ENCODE measurements at regions not wholly inside any gene's neighbourhood (a gene's known extent, or its start where the extent isn't known, plus 50 kb on each side); places are given as distances from the start of the nearest gene placed in this dataset.

DNA sequence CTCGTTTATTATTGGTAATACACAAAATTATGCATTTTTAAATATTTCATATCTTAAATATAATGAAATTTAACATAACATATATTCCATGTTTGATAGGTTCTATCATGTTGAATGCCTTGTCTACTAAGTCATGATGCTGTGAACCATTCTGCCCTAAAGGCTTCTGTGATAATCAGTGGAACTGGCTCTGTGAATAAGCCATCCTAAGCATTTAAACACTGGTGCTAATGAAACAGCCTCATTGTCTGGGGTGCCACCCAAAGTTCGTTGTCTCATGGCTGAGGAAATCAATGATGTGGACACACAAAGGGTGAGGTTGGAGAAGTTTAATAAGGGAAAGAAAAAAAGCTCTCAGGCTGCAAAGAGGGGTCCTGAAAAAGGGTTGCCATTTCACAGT lies 264.7 kb upstream of the ZRANB2 start:
- POLR2A ChIA-PET, result no interaction called here
- no peaks in the 10 kb centered on the region for H3K27me3 Mint-ChIP-seq

GRCh38 chr1:71343686-71344416 lies 263.0 kb upstream of the ZRANB2 start:
- ChIA-PET POLR2A (no interaction called here), CTCF (no interaction called here)
- H3K9me3 Mint-ChIP-seq, result peaks cover 41% of the 10 kb centered on the region
- H3K27ac Mint-ChIP-seq, result no peak overlapping the region
- no peak overlapping the region for H3K4me3 Mint-ChIP-seq
- intact Hi-C loops (cut with micrococcal nuclease), result no loop called here
- H3K27me3 Mint-ChIP-seq, result no peaks in the 10 kb centered on the region
- no peak for DNase-seq
- H3K36me3 Mint-ChIP-seq, result no peaks in the 10 kb centered on the region
- H3K4me1 Mint-ChIP-seq (ENCODE audit: low read depth), result no peaks in the 10 kb centered on the region

More for the DNA sequence above, 264.7 kb upstream of the ZRANB2 start:
- no peaks in the 10 kb centered on the region for H3K36me3 Mint-ChIP-seq
- peaks cover 31% of the 10 kb centered on the region for H3K9me3 Mint-ChIP-seq
- CTCF ChIA-PET, result no interaction called here
- intact Hi-C loops (cut with micrococcal nuclease), result no loop called here
- no peak overlapping the region for H3K27ac Mint-ChIP-seq
- H3K4me1 Mint-ChIP-seq (ENCODE audit: low read depth), result no peaks in the 10 kb centered on the region
- DNase-seq, result no peak
- no peak overlapping the region for H3K4me3 Mint-ChIP-seq

DNA sequence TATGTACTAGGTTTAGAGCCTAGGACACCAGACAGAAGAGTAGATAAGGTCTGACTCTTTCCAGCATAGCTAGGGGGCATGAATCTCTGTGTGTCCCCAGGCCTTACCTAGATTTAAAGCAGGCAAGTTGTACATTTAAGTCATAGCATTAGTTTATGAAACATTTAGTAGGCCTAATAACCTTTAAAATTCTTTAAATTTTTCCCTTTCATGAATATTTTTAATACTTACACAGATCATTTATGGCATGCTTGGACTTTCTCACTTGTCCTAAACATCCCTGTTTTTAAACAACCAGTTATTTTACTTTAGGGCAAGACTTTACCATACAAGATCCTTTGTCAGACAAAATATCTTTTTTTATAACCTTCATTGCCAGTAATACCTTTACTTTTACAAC lies 258.4 kb upstream of the ZRANB2 start:
- Mint-ChIP-seq H3K27me3 (no peaks in the 10 kb centered on the region), H3K27ac (no peak overlapping the region), H3K36me3 (no peaks in the 10 kb centered on the region), H3K4me1 (ENCODE audit: low read depth) (no peaks in the 10 kb centered on the region), H3K9me3 (peaks cover 49% of the 10 kb centered on the region), H3K4me3 (no peak overlapping the region)
- ChIA-PET CTCF (no interaction called here), POLR2A (no interaction called here)
- intact Hi-C loops (cut with micrococcal nuclease), result no loop called here
- no peak for DNase-seq

DNA sequence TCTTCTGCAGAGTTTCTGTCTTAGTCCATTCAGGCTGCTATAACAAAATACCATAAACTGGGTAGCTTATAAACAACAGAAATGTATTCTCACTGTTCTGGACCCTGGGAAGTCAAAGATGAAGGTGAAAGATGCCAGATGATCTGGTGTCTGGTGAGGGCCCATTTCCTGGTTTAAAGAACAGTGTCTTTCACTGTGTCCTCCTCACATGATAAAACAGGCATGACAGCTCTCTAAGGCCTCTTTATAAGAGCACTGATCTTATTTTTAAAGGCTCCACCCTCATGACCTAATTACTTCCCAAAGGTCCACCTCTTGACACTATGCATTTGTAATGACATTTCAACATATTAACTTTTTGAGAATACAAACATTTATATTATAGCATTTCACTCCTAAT lies 250.2 kb upstream of the ZRANB2 start:
- ChIA-PET CTCF (no interaction called here), POLR2A (no interaction called here)
- DNase-seq, result no peak
- no peaks in the 10 kb centered on the region for H3K4me1 Mint-ChIP-seq (ENCODE audit: low read depth)
- H3K36me3 Mint-ChIP-seq, result no peaks in the 10 kb centered on the region
- H3K27me3 Mint-ChIP-seq, result no peaks in the 10 kb centered on the region
- peaks cover 26% of the 10 kb centered on the region for H3K9me3 Mint-ChIP-seq
- intact Hi-C loops (cut with micrococcal nuclease), result no loop called here
- H3K27ac Mint-ChIP-seq, result no peak overlapping the region
- no peak overlapping the region for H3K4me3 Mint-ChIP-seq

- Mint-ChIP-seq H3K27ac (no peak overlapping the region), H3K9me3 (peaks cover 44% of the 10 kb centered on the region), H3K4me1 (ENCODE audit: low read depth) (no peaks in the 10 kb centered on the region), H3K36me3 (no peaks in the 10 kb centered on the region), H3K4me3 (no peak overlapping the region), H3K27me3 (no peaks in the 10 kb centered on the region)
- intact Hi-C loops (cut with micrococcal nuclease), result no loop called here
- ChIA-PET CTCF (no interaction called here), POLR2A (no interaction called here)
- DNase-seq, result no peak
These were observed 243.9 kb upstream of the ZRANB2 start for GRCh38 chr1:71324671-71325267.

- DNase-seq, result no peak
- no peak overlapping the region for H3K27ac Mint-ChIP-seq
- intact Hi-C loops (cut with micrococcal nuclease), result no loop called here
- H3K4me3 Mint-ChIP-seq, result no peak overlapping the region
- no peaks in the 10 kb centered on the region for H3K4me1 Mint-ChIP-seq (ENCODE audit: low read depth)
- CTCF ChIA-PET, result no interaction called here
- peaks cover 14% of the 10 kb centered on the region for H3K9me3 Mint-ChIP-seq
- POLR2A ChIA-PET, result no interaction called here
- no peaks in the 10 kb centered on the region for H3K36me3 Mint-ChIP-seq
- H3K27me3 Mint-ChIP-seq, result no peaks in the 10 kb centered on the region
These were observed 231.7 kb upstream of the ZRANB2 start for GRCh38 chr1:71312545-71312944.

- ChIA-PET POLR2A (no interaction called here), CTCF (no interaction called here)
- Mint-ChIP-seq H3K36me3 (no peaks in the 10 kb centered on the region), H3K4me1 (ENCODE audit: low read depth) (no peaks in the 10 kb centered on the region), H3K27ac (no peak overlapping the region), H3K27me3 (no peaks in the 10 kb centered on the region), H3K9me3 (peaks cover 13% of the 10 kb centered on the region), H3K4me3 (no peak overlapping the region)
- intact Hi-C loops (cut with micrococcal nuclease), result no loop called here
- no peak for DNase-seq
These were observed 230.5 kb upstream of the ZRANB2 start for GRCh38 chr1:71311376-71311775.

- no peak for DNase-seq
- Mint-ChIP-seq H3K4me3 (no peak overlapping the region), H3K27ac (no peak overlapping the region), H3K4me1 (ENCODE audit: low read depth) (no peaks in the 10 kb centered on the region), H3K27me3 (no peaks in the 10 kb centered on the region), H3K9me3 (no peaks in the 10 kb centered on the region), H3K36me3 (no peaks in the 10 kb centered on the region)
- CTCF ChIA-PET, result no interaction called here
- intact Hi-C loops (cut with micrococcal nuclease), result no loop called here
- POLR2A ChIA-PET, result no interaction called here
These were observed 226.6 kb upstream of the ZRANB2 start for GRCh38 chr1:71307451-71307850.

GRCh38 chr1:71304125-71304524 lies 223.3 kb upstream of the ZRANB2 start:
- H3K9me3 Mint-ChIP-seq, result peaks cover 2% of the 10 kb centered on the region
- H3K4me1 Mint-ChIP-seq (ENCODE audit: low read depth), result no peaks in the 10 kb centered on the region
- POLR2A ChIA-PET, result no interaction called here
- no peak overlapping the region for H3K27ac Mint-ChIP-seq
- H3K4me3 Mint-ChIP-seq, result no peak overlapping the region
- DNase-seq, result no peak
- intact Hi-C loops (cut with micrococcal nuclease), result no loop called here
- H3K27me3 Mint-ChIP-seq, result no peaks in the 10 kb centered on the region
- no peaks in the 10 kb centered on the region for H3K36me3 Mint-ChIP-seq
- CTCF ChIA-PET, result no interaction called here

DNA sequence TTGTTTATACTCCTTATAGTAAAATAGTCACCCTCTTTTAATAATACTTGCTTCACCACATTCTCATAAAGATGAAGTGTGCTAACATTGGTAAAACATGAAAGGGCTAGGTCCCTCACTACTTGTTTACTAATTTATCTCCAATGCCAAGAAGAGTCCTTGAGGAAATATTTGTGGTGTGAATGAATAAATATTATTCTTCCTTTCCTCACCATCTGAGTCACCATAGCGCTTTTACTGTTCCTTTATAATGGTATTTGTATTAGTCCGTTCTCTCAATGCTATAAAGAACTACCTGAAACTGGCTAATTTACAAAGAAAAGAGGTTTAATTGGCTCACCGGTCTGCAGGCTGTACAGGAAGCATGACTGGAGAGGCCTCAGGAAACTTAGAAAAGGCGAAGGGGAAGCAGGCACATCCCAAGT lies 222.8 kb upstream of the ZRANB2 start:
- H3K4me1 Mint-ChIP-seq (ENCODE audit: low read depth), result no peaks in the 10 kb centered on the region
- no peak for DNase-seq
- CTCF ChIA-PET, result no interaction called here
- H3K4me3 Mint-ChIP-seq, result no peak overlapping the region
- no peak overlapping the region for H3K27ac Mint-ChIP-seq
- POLR2A ChIA-PET, result no interaction called here
- no peaks in the 10 kb centered on the region for H3K27me3 Mint-ChIP-seq
- intact Hi-C loops (cut with micrococcal nuclease), result no loop called here
- peaks cover 2% of the 10 kb centered on the region for H3K9me3 Mint-ChIP-seq
- H3K36me3 Mint-ChIP-seq, result no peaks in the 10 kb centered on the region

- POLR2A ChIA-PET, result no interaction called here
- H3K27ac Mint-ChIP-seq, result no peak overlapping the region
- DNase-seq, result no peak
- H3K36me3 Mint-ChIP-seq, result no peaks in the 10 kb centered on the region
- intact Hi-C loops (cut with micrococcal nuclease), result no loop called here
- CTCF ChIA-PET, result no interaction called here
- H3K9me3 Mint-ChIP-seq, result peaks cover 14% of the 10 kb centered on the region
- no peak overlapping the region for H3K4me3 Mint-ChIP-seq
- H3K27me3 Mint-ChIP-seq, result no peaks in the 10 kb centered on the region
- H3K4me1 Mint-ChIP-seq (ENCODE audit: low read depth), result no peaks in the 10 kb centered on the region
These were observed 217.8 kb upstream of the ZRANB2 start for GRCh38 chr1:71298633-71299032.

DNA sequence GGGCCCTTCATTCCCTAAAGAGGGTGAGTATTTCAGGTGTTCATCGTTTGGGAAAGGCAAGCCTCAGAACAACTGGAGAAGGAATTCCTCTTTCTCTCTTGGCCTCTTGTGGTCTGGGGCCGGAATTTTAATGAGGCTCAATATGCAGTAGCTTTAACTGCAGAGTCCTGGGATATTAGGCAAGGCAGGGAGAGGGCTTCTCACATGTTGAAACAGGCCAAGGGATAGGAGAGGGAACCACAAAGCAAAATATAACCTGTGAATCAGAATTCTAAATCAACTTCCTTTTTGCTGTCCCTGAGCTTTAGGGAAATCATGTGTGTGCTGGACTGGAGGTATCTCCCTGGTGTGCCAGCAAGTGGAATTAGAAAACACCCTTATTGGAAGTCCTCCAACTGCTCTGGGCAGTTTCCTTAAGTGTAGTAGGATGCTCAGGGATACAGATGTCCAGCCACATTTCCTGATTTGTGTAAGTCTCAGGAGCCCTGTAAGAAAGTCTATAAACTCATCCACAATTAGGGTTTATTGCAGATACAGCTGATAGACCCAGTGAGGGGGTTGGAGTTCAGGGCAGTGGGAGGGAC lies 215.8 kb upstream of the ZRANB2 start:
- no peaks in the 10 kb centered on the region for H3K4me1 Mint-ChIP-seq (ENCODE audit: low read depth)
- ChIA-PET CTCF (no interaction called here), POLR2A (no interaction called here)
- no peaks in the 10 kb centered on the region for H3K27me3 Mint-ChIP-seq
- H3K36me3 Mint-ChIP-seq, result no peaks in the 10 kb centered on the region
- no peak overlapping the region for H3K4me3 Mint-ChIP-seq
- DNase-seq, result no peak
- no peak overlapping the region for H3K27ac Mint-ChIP-seq
- H3K9me3 Mint-ChIP-seq, result peaks cover 20% of the 10 kb centered on the region
- intact Hi-C loops (cut with micrococcal nuclease), result no loop called here

DNA sequence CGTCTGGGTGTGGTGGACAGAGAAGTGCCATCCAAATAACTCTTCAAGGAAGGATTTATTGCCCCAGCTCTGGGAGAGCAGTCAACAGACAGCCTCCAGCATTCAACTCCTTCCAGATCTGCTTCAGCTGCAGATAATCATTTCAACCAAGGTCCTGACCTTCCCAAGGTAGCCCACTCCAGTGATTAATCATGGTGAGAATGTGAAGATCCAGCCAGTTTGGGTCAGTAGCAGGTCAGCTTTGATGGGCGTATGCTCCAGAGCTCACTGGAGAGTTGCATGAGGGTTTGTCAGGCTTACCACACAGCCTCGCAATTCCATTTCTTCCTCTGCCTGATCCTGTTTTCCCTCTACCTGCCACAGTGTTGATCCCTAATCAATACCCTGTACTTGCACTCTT lies 214.5 kb upstream of the ZRANB2 start:
- CTCF ChIA-PET, result no interaction called here
- Mint-ChIP-seq H3K4me1 (ENCODE audit: low read depth) (no peaks in the 10 kb centered on the region), H3K27ac (no peak overlapping the region), H3K9me3 (peaks cover 23% of the 10 kb centered on the region), H3K4me3 (no peak overlapping the region), H3K27me3 (no peaks in the 10 kb centered on the region), H3K36me3 (no peaks in the 10 kb centered on the region)
- DNase-seq, result no peak
- POLR2A ChIA-PET, result no interaction called here
- intact Hi-C loops (cut with micrococcal nuclease), result no loop called here

Measured in activated CD4-positive, alpha-beta memory T cell treated with anti-CD3 and anti-CD28 coated beads for 36 hours (primary cell).